ENCODE measurements at regions not wholly inside any gene's neighbourhood (a gene's known extent, or its start where the extent isn't known, plus 50 kb on each side); places are given as distances from the start of the nearest gene placed in this dataset.

- H3K4me3 ChIP-seq (ENCODE audit: low read depth in 2 of 2, low read length in 1 of 2): no peak overlapping the region
- no peaks in the 10 kb centered on the region for H3K9me2 ChIP-seq
- no peaks in the 10 kb centered on the region for H3K4me1 ChIP-seq (ENCODE audit: control insufficient read depth in 1 of 2, insufficient read depth in 2 of 2, low read depth in 1 of 2, low read length in 1 of 2)
- H3K27ac ChIP-seq (ENCODE audit: low read depth in 2 of 2, low read length in 1 of 2): no peak overlapping the region
- H2AFZ ChIP-seq (ENCODE audit: low read depth): no peak overlapping the region
- H3K4me2 ChIP-seq: no peak overlapping the region
- WGBS (ENCODE audit: low lambda C conversion rate): 73% methylated on average over 5 of the region's 5 CpGs
- ChIA-PET POLR2A (no interaction called here), CTCF (interaction anchor here (1.5 kb wide), 1 partner anchor 14 kb away, joined by 3 read pairs; no protein-coding TSS in a partner anchor)
- no peaks in the 10 kb centered on the region for H3K9me3 ChIP-seq
- H4K20me1 ChIP-seq (ENCODE audit: insufficient read depth): no peaks in the 10 kb centered on the region
- DNase-seq: no peak
- H3F3A ChIP-seq (replicated peaks; ENCODE audit: insufficient read depth): no peaks in the 10 kb centered on the region
- H3K36me3 ChIP-seq (replicated peaks in 1 of 2; ENCODE audit: control insufficient read depth in 1 of 2, insufficient read depth in 2 of 2, low read length in 1 of 2): no peaks in the 10 kb centered on the region
- H3K9ac ChIP-seq: no peak overlapping the region
- H3K79me2 ChIP-seq (ENCODE audit: insufficient read depth): no peaks in the 10 kb centered on the region
- TF ChIP-seq NFIC (IDR thresholded peaks at IDR 0.05; ENCODE audit: borderline replicate concordance) (no peak), TCF12 (IDR thresholded peaks at IDR 0.05) (no peak)
- H3K27me3 ChIP-seq (ENCODE audit: insufficient read depth): no peaks in the 10 kb centered on the region
These were observed 411.9 kb downstream of the HLX start for GRCh38 chr1:221291113-221291512.

GRCh38 chr1:221292652-221293051 lies 413.4 kb downstream of the HLX start:
- H3K4me2 ChIP-seq: no peak overlapping the region
- CTCF ChIA-PET: interaction anchor here (0.6 kb wide), 1 partner anchor 182 kb away, joined by 3 read pairs; no protein-coding TSS in a partner anchor
- H2AFZ ChIP-seq (ENCODE audit: low read depth): no peak overlapping the region

More at GRCh38 chr1:221292652-221293051, 413.4 kb downstream of the HLX start:
- no peaks in the 10 kb centered on the region for H3K36me3 ChIP-seq (replicated peaks in 1 of 2; ENCODE audit: control insufficient read depth in 1 of 2, insufficient read depth in 2 of 2, low read length in 1 of 2)
- H3K4me3 ChIP-seq (ENCODE audit: low read depth in 2 of 2, low read length in 1 of 2): no peak overlapping the region
- H3F3A ChIP-seq (replicated peaks; ENCODE audit: insufficient read depth): no peaks in the 10 kb centered on the region
- H3K9me3 ChIP-seq: no peaks in the 10 kb centered on the region
- POLR2A ChIA-PET: no interaction called here
- TF ChIP-seq YY1 (IDR thresholded peaks at IDR 0.05; ENCODE audit: low read depth) (no peak), GATA2 (CRISPR knock-in tag; IDR thresholded peaks at IDR 0.05) (no peak), TAF1 (IDR thresholded peaks at IDR 0.05; ENCODE audit: borderline replicate concordance, low read depth, low read length) (no peak), ZBTB33 (IDR thresholded peaks at IDR 0.05; ENCODE audit: borderline replicate concordance, low read depth) (no peak), JUND (IDR thresholded peaks at IDR 0.05) (no peak), SMC3 (IDR thresholded peaks at IDR 0.05; ENCODE audit: low read depth, low read length) (no peak), FOSL2 (IDR thresholded peaks at IDR 0.05; ENCODE audit: borderline replicate concordance, low read depth) (no peak), EZH2phosphoT487 (IDR thresholded peaks at IDR 0.05; ENCODE audit: borderline replicate concordance, low read depth) (no peak), MEF2A (IDR thresholded peaks at IDR 0.05; ENCODE audit: borderline replicate concordance, low read depth) (no peak), TCF12 (IDR thresholded peaks at IDR 0.05) (no peak), POLR2AphosphoS5 (IDR thresholded peaks at IDR 0.05; ENCODE audit: low read depth, low read length) (no peak), GABPA (IDR thresholded peaks at IDR 0.05; ENCODE audit: low read depth) (no peak), NRF1 (IDR thresholded peaks at IDR 0.05; ENCODE audit: low read depth, low read length) (no peak), FOXJ3 (CRISPR knock-in tag; IDR thresholded peaks at IDR 0.05) (no peak), MAX (IDR thresholded peaks at IDR 0.05; ENCODE audit: low read depth) (no peak), RFX5 (IDR thresholded peaks at IDR 0.05; ENCODE audit: low read length) (no peak), SIN3A (IDR thresholded peaks at IDR 0.05; ENCODE audit: borderline replicate concordance, low read depth, low read length) (no peak), FOXM1 (IDR thresholded peaks at IDR 0.05; ENCODE audit: low read depth) (no peak), RCOR1 (IDR thresholded peaks at IDR 0.05; ENCODE audit: low read length) (no peak)
- H3K79me2 ChIP-seq (ENCODE audit: insufficient read depth): no peaks in the 10 kb centered on the region
- DNase-seq: no peak
- H3K27ac ChIP-seq (ENCODE audit: low read depth in 2 of 2, low read length in 1 of 2): no peak overlapping the region
- H3K9ac ChIP-seq: no peak overlapping the region
- 92% methylated on average over 8 of the region's 8 CpGs for WGBS (ENCODE audit: low lambda C conversion rate)
- H3K27me3 ChIP-seq (ENCODE audit: insufficient read depth): no peaks in the 10 kb centered on the region
- H4K20me1 ChIP-seq (ENCODE audit: insufficient read depth): no peaks in the 10 kb centered on the region
- no peaks in the 10 kb centered on the region for H3K4me1 ChIP-seq (ENCODE audit: control insufficient read depth in 1 of 2, insufficient read depth in 2 of 2, low read depth in 1 of 2, low read length in 1 of 2)
- H3K9me2 ChIP-seq: no peaks in the 10 kb centered on the region
